ENCODE measurements at regions not wholly inside any gene's neighbourhood (a gene's known extent, or its start where the extent isn't known, plus 50 kb on each side); places are given as distances from the start of the nearest gene placed in this dataset.

GRCh38 chr18:10216791-10217190 is 237.6 kb upstream of the APCDD1 start:
- DNase-seq (ENCODE audit: low read depth in 2 of 2): no peak

DNA sequence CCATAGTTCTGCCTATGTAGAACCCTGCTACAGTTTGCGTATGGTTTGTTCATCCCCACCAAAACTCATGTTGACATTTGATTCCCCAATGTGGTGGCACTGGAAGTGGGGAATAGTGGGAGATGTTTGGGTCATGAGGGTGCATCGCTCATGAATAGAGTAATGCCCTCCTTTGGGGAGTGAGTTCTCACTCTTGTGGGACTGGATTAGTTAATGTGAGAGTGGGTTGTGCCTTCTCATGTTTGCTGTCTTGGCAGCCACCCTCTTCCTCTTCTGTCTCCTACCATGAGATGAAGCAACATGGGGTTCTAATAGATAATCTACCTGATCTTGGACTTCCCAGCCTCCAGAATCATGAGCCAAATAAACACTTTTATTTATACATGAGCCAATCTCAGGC is 237.2 kb upstream of the APCDD1 start:
- no peak for DNase-seq (ENCODE audit: low read depth in 2 of 2)

DNA sequence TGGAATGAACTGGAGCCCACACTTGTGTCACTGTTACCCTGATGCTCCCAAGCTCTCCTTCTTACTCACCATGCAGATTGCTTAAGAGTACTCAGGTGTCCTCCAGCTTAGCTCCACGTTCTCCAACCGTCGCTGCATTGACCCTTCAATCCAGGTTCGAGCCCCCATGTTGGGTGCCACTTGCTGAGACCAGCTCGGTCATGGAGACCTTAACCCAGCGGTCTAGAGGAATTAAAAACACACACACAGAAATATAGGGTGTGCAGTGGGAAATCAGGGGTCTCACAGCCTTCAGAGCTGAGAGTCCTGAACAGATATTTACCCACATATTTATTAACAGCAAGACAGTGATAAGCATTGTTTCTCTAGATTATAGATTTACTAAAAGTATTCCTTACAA is 229.1 kb upstream of the APCDD1 start:
- DNase-seq (ENCODE audit: low read depth in 2 of 2): no peak

- no peak for DNase-seq (ENCODE audit: low read depth in 2 of 2)
These were observed 227.5 kb upstream of the APCDD1 start for GRCh38 chr18:10226971-10227370.

DNA sequence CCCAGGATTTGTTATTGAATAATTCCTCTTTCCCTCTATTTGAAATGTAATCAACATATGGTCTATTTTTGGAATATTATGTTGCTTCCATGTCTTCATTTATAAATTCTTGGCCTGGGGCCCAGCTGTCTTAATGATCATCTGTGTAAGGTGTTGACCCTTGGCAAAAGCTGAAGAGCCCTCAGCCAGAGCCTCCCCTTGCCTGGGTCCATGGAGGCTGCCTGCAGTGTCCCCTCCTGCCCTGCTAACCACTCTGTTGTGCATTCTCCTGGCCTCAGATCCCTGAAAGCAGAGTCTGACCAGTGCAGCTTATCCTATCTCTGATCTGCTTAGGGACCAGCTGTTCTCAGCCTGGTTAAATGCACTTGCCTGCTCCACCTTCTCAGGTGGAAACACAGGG is 226.1 kb upstream of the APCDD1 start:
- no peak for DNase-seq (ENCODE audit: low read depth in 2 of 2)

DNA sequence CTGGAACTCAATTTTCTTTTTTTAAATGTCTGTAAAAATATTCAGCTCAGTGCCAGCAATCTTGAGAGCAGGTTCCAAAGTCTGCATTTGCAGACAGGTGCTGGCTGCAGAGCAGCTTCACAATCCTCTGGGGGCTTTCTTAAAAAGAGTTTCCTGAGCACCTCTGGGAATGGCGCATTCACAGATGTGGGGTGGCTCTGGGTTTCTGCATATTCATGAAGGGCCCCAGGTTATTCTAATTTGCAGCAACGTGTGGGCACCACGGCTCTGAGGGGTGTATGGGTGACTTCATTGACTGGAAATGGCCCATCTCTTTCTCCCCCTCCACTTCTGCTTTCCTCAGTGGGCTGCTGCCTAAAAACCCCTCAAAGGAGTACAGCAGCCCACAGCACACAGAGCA is 225.0 kb upstream of the APCDD1 start:
- DNase-seq (ENCODE audit: low read depth in 2 of 2): no peak

DNA sequence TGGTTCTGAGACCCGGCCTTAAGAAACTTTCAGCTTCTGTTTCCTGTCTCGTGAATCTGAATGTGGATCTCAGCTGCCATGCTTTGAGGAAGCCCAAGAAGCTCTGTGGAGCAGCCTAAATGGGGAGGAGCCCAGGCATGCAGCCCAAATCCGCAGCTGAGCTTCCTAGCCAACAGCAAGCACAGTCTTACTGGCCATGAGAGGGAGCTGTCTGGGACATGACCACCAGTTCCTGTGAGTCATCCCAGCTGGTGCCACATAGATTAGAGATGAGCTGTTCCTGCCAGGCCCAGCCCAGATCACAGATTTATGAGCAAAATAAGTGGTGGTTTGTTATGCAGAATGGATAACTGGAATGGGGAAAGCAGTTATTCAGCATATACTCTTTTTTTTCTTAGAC is 224.4 kb upstream of the APCDD1 start:
- DNase-seq (ENCODE audit: low read depth in 2 of 2): no peak

GRCh38 chr18:10231220-10231619 is 223.2 kb upstream of the APCDD1 start:
- DNase-seq (ENCODE audit: low read depth in 2 of 2): no peak

- no peak for DNase-seq (ENCODE audit: low read depth in 2 of 2)
These were observed 222.4 kb upstream of the APCDD1 start for GRCh38 chr18:10232062-10232461.

GRCh38 chr18:10233082-10233875 is 221.2 kb upstream of the APCDD1 start:
- DNase-seq (ENCODE audit: low read depth in 2 of 2): no peak

DNA sequence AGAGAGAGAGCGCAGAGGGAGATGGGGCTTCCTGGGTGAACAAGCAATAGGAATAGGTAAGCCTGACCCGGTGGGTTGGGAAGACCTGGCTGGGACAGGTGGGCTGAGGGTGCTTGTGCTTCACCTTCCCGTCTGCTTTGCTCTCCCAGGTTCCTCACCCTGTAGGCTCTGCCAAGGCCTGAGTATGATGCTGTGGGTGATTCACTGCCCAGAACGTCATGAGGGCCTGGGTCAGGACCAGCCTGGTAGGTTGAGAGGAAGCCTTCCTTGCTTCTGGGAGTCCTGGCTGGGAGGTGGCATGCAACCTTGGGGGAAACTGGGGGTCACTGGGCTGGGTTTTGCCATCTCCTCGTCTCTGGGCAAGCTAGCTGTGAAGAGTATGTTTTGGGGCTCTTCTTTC is 220.2 kb upstream of the APCDD1 start:
- DNase-seq (ENCODE audit: low read depth in 2 of 2): no peak

GRCh38 chr18:10234912-10235660 is 219.3 kb upstream of the APCDD1 start:
- DNase-seq (ENCODE audit: low read depth in 2 of 2): no peak

- DNase-seq (ENCODE audit: low read depth in 2 of 2): no peak
These were observed 218.8 kb upstream of the APCDD1 start for GRCh38 chr18:10235661-10235952.

GRCh38 chr18:10239103-10239502 is 215.3 kb upstream of the APCDD1 start:
- no peak for DNase-seq (ENCODE audit: low read depth in 2 of 2)

DNA sequence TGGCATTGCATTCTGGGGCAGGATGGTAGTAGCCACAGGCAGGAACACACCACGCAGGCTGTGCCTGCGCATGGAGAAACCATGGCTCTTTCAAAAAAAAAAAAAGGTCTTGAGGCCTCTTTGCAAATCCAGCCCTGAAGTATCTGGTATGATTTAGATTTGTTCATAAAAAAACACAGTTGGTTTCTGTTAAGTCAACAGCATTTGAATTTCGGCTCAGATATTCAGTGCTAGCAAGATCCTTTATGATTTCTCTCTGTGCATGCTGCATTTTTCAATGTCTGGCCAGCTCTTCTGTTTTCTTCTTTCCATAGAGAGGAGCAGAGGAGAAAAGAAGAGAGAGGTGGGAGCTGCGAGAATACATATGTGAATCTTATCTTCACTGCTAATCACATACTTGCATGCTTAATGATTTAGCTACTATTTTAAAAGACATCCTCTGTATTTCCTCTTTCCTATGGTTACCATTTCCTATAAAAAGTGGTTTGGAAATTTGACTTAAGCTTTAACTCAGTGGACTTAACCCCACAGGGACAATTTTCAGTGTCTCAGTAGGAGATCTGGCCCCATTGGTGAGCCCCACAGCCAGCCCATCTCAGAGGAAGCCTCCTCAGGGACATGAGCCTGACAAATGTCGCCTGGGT is 214.3 kb upstream of the APCDD1 start:
- DNase-seq (ENCODE audit: low read depth in 2 of 2): no peak

DNA sequence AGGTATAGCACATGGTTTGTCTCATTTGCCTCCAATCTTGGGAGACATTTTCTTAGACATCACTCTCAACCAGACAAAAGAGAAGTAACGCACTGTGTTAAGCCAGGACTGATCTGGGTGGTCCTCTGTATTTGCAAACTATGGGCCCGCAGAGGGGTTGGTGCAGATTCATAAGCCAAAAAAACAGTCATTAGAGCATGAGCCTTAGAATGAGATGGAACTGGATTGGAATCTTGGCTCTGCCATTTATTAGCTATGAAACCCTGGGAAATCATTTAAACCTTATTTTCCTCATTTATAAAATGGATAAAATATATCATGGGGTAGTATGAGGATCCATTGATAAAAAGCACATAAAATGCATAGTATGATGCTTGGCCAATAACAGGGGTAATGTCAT is 213.5 kb upstream of the APCDD1 start:
- no peak for DNase-seq (ENCODE audit: low read depth in 2 of 2)

DNA sequence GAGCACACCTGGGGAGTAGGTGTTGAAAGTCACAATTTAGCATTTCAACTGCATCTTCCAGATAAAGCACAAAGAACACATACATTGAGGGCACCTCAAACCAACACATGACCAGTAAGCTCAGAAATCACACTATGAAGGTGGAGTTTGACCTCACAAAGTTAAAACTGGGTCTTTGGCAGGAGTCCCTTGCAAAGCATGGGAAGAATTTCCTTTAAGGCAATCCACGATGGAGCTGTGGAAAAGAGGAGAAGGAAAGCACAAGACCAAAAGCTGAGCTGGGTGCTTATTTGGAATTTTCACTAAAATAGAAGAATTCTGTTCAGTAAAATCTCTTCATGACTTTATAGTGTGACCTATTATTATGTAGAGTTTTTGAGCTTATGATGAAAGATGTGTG is 212.9 kb upstream of the APCDD1 start:
- DNase-seq (ENCODE audit: low read depth in 2 of 2): no peak

- no peak for DNase-seq (ENCODE audit: low read depth in 2 of 2)
These were observed 211.3 kb upstream of the APCDD1 start for GRCh38 chr18:10242936-10243680.

DNA sequence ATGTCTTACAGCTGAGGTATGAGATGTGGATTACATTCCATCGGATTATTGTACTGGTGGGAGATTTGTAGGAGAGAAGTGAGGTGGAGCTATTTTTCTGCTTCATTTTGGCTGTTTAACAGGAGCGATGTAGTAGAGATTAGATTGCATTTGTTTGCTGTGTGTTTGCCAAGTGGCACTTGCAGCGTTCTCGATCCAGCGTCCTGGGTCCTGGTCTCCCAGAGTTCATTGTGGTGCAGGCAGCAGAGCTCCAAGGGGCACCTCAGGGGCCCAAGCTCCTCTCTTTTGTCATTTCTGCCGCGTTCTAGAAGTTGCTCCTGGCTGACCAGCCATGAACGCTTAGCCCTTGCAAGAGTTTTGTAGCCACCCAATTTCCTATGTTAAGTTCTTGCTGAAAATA is 210.1 kb upstream of the APCDD1 start:
- no peak for DNase-seq (ENCODE audit: low read depth in 2 of 2)

DNA sequence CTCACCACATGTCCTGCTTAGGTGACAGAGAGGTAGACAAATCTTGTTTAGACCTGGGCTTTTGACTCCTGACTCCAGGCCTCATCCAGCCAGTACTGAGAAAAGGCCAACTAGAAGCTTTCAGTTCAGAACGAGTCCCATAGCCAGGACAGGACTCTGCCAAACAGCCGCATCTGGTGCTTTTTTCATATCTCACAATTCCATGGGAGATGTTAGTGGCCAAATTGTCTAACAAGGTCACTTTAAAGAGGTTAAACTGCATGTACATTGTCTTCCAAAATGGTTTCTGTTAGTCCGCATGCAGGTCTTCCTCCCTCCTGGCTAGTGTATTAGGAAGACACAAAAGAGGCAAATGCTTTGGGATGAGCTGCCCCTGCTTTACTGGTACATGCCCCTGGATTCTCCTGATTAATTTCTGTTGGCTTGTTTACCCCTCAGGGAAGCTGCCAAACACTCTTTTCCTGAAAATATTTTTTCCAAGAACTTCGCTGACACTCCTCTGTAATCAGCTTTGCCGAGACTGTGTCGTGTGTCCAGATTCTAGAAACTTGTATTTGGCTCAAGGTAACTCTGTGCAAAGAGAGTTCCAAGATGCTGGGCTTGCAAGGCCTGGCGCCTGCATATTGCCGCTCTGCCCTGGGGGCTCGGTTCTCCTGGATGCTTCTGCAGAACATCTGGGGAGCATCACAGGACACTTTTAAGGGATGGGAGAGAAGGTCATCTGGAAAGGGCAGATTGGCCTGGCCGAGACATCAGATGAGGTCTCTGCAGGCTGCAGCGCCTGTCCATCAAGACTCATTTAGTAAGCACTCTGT is 209.2 kb upstream of the APCDD1 start:
- DNase-seq (ENCODE audit: low read depth in 2 of 2): no peak

DNA sequence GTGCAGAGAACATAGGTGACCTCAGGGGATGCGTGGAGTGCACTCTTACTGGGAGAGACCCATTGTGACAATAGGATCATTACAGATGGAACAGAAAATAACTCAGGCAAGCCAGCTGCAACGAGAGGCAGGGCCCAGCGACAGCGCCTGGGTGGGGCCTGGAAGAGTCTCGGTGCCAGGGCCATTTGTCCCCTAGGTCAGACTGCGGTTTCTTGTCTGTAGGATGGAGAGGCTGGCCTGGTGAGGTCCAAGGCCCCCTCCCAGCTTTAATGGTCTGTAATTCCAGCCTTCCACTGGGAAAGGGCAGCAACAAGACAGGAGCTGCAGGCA is 208.6 kb upstream of the APCDD1 start:
- no peak for DNase-seq (ENCODE audit: low read depth in 2 of 2)
